ENCODE measurements at regions not wholly inside any gene's neighbourhood (a gene's known extent, or its start where the extent isn't known, plus 50 kb on each side); places are given as distances from the start of the nearest gene placed in this dataset.

GRCh38 chr2:37836270-37836669, 88.8 kb upstream of the RMDN2 start:
- H3K4me3 ChIP-seq, result no peak overlapping the region
- no peaks in the 10 kb centered on the region for H4K20me1 ChIP-seq (ENCODE audit: insufficient read depth)
- H3K4me2 ChIP-seq, result no peak overlapping the region
- H2AFZ ChIP-seq, result no peak overlapping the region
- no peaks in the 10 kb centered on the region for H3K36me3 ChIP-seq (ENCODE audit: low read depth)
- H3K4me1 ChIP-seq (replicated peaks; ENCODE audit: insufficient read depth), result no peaks in the 10 kb centered on the region; the same call in 1 of the 2 replicates
- no peaks in the 10 kb centered on the region for H3K9me2 ChIP-seq (ENCODE audit: insufficient read depth)
- CTCF ChIA-PET, result no interaction called here
- intact Hi-C loops (cut with micrococcal nuclease; ENCODE audit: unreplicated experiment), result no loop called here
- POLR2A ChIA-PET (ENCODE audit: unreplicated experiment), result no interaction called here
- no TSS peak for BruUV-seq (replicated peaks)
- no peak for TF ChIP-seq CTCF (conservative IDR thresholded peaks at IDR 0.05)
- TF ChIP-seq EZH2 (IDR thresholded peaks at IDR 0.05; ENCODE audit: low read depth), result no peak
- no peaks in the 10 kb centered on the region for H3K9me3 ChIP-seq (ENCODE audit: insufficient read depth, low read depth)
- no peak overlapping the region for H3K27ac ChIP-seq
- DNase-seq, result no peak
- H3K27me3 ChIP-seq (ENCODE audit: insufficient read depth, low read depth), result no peaks in the 10 kb centered on the region
- H3K79me2 ChIP-seq (ENCODE audit: low read depth), result no peaks in the 10 kb centered on the region
- H3F3A ChIP-seq (ENCODE audit: insufficient read depth, low read depth), result no peaks in the 10 kb centered on the region

GRCh38 chr2:37836711-37837110, 88.4 kb upstream of the RMDN2 start:
- H3K36me3 ChIP-seq (ENCODE audit: low read depth), result no peaks in the 10 kb centered on the region
- POLR2A ChIA-PET (ENCODE audit: unreplicated experiment), result no interaction called here

GRCh38 chr2:37837628-37838328, 87.3 kb upstream of the RMDN2 start:
- BruUV-seq (replicated peaks), result no TSS peak
- POLR2A ChIA-PET (ENCODE audit: unreplicated experiment), result interaction anchor here (0.7 kb wide), 1 partner anchor 119 kb away, joined by 4 read pairs; no protein-coding TSS in a partner anchor
- no peaks in the 10 kb centered on the region for H3K9me3 ChIP-seq (ENCODE audit: insufficient read depth, low read depth)
- intact Hi-C loops (cut with micrococcal nuclease; ENCODE audit: unreplicated experiment), result no loop called here
- no peak for DNase-seq
- no peak for TF ChIP-seq CTCF (conservative IDR thresholded peaks at IDR 0.05)
- TF ChIP-seq EZH2 (IDR thresholded peaks at IDR 0.05; ENCODE audit: low read depth), result no peak
- H3K4me2 ChIP-seq, result no peak overlapping the region
- H3K4me3 ChIP-seq, result no peak overlapping the region
- no peaks in the 10 kb centered on the region for H3F3A ChIP-seq (ENCODE audit: insufficient read depth, low read depth)
- H3K79me2 ChIP-seq (ENCODE audit: low read depth), result no peaks in the 10 kb centered on the region
- no peaks in the 10 kb centered on the region for H3K9me2 ChIP-seq (ENCODE audit: insufficient read depth)
- CTCF ChIA-PET, result interaction anchor here (1.0 kb wide), 1 partner anchor 186 kb away, joined by 6 read pairs; no protein-coding TSS in a partner anchor
- no peaks in the 10 kb centered on the region for H4K20me1 ChIP-seq (ENCODE audit: insufficient read depth)
- H3K36me3 ChIP-seq (ENCODE audit: low read depth), result no peaks in the 10 kb centered on the region
- H3K27me3 ChIP-seq (ENCODE audit: insufficient read depth, low read depth), result no peaks in the 10 kb centered on the region
- no peak overlapping the region for H2AFZ ChIP-seq
- H3K4me1 ChIP-seq (replicated peaks; ENCODE audit: insufficient read depth), result no peaks in the 10 kb centered on the region
- H3K27ac ChIP-seq, result no peak overlapping the region

More at GRCh38 chr2:37836711-37837110, 88.4 kb upstream of the RMDN2 start:
- H3K27ac ChIP-seq, result no peak overlapping the region
- H3K4me2 ChIP-seq, result no peak overlapping the region
- BruUV-seq (replicated peaks), result no TSS peak
- H2AFZ ChIP-seq, result no peak overlapping the region
- intact Hi-C loops (cut with micrococcal nuclease; ENCODE audit: unreplicated experiment), result no loop called here
- H3F3A ChIP-seq (ENCODE audit: insufficient read depth, low read depth), result no peaks in the 10 kb centered on the region
- H3K9me2 ChIP-seq (ENCODE audit: insufficient read depth), result no peaks in the 10 kb centered on the region
- no peaks in the 10 kb centered on the region for H3K9me3 ChIP-seq (ENCODE audit: insufficient read depth, low read depth)
- no peak overlapping the region for H3K4me3 ChIP-seq
- H3K4me1 ChIP-seq (replicated peaks; ENCODE audit: insufficient read depth), result no peaks in the 10 kb centered on the region; the same call in 1 of the 2 replicates
- TF ChIP-seq CTCF (conservative IDR thresholded peaks at IDR 0.05) (no peak), EZH2 (IDR thresholded peaks at IDR 0.05; ENCODE audit: low read depth) (no peak)
- H4K20me1 ChIP-seq (ENCODE audit: insufficient read depth), result no peaks in the 10 kb centered on the region
- no peak for DNase-seq
- H3K27me3 ChIP-seq (ENCODE audit: insufficient read depth, low read depth), result no peaks in the 10 kb centered on the region
- CTCF ChIA-PET, result no interaction called here
- H3K79me2 ChIP-seq (ENCODE audit: low read depth), result no peaks in the 10 kb centered on the region
